ENCODE measurements at regions not wholly inside any gene's neighbourhood (a gene's known extent, or its start where the extent isn't known, plus 50 kb on each side); places are given as distances from the start of the nearest gene placed in this dataset.

DNA sequence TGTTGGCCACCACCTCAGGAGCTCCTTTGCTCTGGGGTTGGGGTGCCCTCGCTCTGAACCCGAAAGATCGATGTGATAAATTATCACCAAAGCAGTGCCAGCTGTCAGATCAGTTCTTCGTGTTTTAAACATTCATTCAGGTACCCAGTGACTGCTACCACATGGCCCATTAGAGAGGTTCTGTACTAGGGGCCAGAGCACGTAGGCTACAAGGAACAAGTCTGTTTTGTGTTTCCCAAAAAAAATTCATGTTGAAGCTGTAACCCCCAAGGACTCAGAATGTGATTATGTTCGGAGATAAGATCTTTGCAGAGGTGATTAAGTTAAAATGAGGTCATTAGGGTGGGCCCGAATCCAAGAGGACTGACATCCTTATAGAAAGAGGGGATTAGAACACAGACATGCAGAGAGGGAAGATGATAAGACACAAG is 526.9 kb downstream of the NPHP4 start:
- TF ChIP-seq, protein P1, sequence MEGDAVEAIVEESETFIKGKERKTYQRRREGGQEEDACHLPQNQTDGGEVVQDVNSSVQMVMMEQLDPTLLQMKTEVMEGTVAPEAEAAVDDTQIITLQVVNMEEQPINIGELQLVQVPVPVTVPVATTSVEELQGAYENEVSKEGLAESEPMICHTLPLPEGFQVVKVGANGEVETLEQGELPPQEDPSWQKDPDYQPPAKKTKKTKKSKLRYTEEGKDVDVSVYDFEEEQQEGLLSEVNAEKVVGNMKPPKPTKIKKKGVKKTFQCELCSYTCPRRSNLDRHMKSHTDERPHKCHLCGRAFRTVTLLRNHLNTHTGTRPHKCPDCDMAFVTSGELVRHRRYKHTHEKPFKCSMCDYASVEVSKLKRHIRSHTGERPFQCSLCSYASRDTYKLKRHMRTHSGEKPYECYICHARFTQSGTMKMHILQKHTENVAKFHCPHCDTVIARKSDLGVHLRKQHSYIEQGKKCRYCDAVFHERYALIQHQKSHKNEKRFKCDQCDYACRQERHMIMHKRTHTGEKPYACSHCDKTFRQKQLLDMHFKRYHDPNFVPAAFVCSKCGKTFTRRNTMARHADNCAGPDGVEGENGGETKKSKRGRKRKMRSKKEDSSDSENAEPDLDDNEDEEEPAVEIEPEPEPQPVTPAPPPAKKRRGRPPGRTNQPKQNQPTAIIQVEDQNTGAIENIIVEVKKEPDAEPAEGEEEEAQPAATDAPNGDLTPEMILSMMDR (IDR thresholded peaks at IDR 0.05; ENCODE audit: low read depth, low read length), result no peak
- DNase-seq (ENCODE audit: extremely low read depth, low read depth), result no peak

DNA sequence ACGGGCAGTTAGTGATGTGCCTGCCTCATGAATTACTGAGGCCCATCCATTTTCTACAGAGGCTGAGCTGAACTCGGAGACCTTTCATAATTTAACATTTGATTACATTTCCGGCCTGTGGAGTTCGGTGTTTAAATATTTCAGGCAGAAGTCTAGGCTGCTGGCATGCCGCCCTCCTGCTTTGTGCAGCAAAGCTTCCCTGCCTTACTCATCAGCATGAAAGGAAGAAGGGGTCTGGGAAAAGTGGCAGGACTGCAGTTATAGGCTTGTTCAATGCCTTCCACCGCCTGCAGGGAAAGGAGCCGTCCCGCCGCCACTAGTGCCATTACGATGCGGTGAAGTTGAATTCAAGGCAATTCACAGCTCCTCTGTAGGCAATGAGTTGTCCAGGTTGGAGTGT is 527.9 kb downstream of the NPHP4 start:
- TF ChIP-seq, protein P1 (IDR thresholded peaks at IDR 0.05; ENCODE audit: low read depth, low read length), result no peak
- DNase-seq (ENCODE audit: extremely low read depth, low read depth), result no peak

GRCh38 chr1:5460974-5461373 is 531.3 kb downstream of the NPHP4 start:
- DNase-seq (ENCODE audit: extremely low read depth, low read depth), result no peak
- TF ChIP-seq, protein P1 (IDR thresholded peaks at IDR 0.05; ENCODE audit: low read depth, low read length), result no peak

DNA sequence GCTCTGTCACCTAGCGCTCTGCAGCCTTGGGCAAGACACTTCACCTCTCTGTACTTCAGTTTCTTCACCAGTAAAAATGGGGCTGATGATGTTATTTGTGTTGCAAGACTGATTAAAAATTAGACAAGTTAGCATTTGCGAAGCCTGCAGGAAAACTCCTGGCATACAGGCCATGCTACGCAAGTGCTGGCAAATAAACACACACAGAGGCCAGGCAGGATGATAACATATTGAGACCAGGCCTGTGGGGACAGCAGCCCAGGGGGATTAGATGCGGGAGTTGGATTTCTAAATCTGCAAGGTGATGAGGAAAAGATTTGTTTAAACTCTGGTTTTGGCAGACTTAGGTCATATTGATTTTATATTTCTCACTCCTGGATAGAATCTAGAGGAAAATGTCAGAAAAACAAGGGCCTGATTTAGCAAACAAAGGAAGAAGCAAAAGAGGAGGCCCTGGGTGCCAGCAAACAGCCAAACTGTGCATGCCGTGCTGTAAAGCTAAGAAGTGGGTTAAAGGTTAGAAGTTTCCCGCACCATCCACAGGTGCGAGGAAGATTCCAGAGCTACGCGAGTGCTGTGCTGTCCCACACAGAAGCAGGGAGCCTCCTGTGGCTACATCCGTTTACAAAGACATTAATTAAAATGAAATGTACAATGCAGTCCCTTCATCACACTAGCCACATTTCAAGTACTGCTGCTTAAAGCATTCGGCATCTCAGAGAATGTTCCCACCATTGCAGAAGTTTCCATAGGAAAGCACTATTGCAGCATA is 532.2 kb downstream of the NPHP4 start:
- TF ChIP-seq, protein P1 (IDR thresholded peaks at IDR 0.05; ENCODE audit: low read depth, low read length), result no peak
- DNase-seq (ENCODE audit: extremely low read depth, low read depth), result no peak

- no peak for DNase-seq (ENCODE audit: extremely low read depth, low read depth)
- TF ChIP-seq, protein P1 (IDR thresholded peaks at IDR 0.05; ENCODE audit: low read depth, low read length), result no peak
These were observed 534.0 kb downstream of the NPHP4 start for GRCh38 chr1:5458248-5458647.

DNA sequence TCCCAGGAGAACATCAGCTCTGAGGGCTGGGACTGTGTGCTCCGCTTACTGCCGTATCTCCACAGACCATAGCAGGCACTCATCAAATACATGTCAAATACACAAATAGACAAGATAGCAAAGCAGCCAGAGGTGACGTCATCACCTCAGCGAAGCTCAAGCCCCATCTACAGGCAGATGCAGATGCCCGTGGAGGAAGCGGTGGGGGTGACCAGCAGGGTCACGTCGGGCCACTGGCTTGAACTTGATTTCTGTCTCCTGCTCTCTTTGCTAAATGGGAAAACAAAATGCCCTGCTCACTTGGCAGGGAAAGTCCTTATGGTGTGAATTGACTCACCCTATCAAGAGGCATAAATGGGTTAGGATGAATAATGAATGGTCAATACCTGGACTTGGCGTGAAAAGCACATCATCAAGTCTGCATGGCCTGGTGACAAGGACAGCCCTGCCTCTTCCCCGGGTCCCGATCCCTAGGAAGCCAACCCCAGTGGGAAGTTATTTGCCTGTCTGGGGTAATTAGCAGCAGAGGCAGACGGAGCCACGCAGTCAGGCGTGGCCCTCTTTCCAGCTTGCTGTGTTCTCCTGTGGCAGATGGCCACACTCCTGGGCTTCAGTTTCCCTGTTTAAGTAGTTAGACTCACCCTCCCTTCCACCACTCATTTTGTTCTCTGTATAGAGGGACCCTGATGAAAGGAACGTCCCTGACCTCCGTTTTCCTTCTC is 536.0 kb downstream of the NPHP4 start:
- TF ChIP-seq, protein P1 (IDR thresholded peaks at IDR 0.05; ENCODE audit: low read depth, low read length), result no peak

GRCh38 chr1:5455651-5456050 is 536.6 kb downstream of the NPHP4 start:
- TF ChIP-seq, protein P1 (IDR thresholded peaks at IDR 0.05; ENCODE audit: low read depth, low read length), result no peak
- DNase-seq (ENCODE audit: extremely low read depth, low read depth), result no peak

More for the DNA sequence above, 536.0 kb downstream of the NPHP4 start:
- no peak for DNase-seq (ENCODE audit: extremely low read depth, low read depth)

Measured in AG09319 (cell line).